ENCODE measurements at regions not wholly inside any gene's neighbourhood (a gene's known extent, or its start where the extent isn't known, plus 50 kb on each side); places are given as distances from the start of the nearest gene placed in this dataset.

- TF ChIP-seq CBFB (IDR thresholded peaks at IDR 0.05; ENCODE audit: low read depth) (no peak), PAX8 (IDR thresholded peaks at IDR 0.05) (no peak)
Measured at GRCh38 chr18:73741946-73742345, 405.7 kb downstream of the FBXO15 start (continued).

GRCh38 chr18:73739098-73739497, 408.5 kb downstream of the FBXO15 start:
- in situ Hi-C loops (cut with MboI): no loop called here
- no peaks in the 10 kb centered on the region for H3K4me1 ChIP-seq (ENCODE audit: control insufficient read depth, insufficient read depth, low read length)
- H3K9me3 ChIP-seq (replicated peaks; ENCODE audit: control insufficient read depth, insufficient read depth, low read length): no peaks in the 10 kb centered on the region
- no peak overlapping the region for H2AFZ ChIP-seq (ENCODE audit: control insufficient read depth, low read depth, low read length)
- intact Hi-C loops (cut with micrococcal nuclease; ENCODE audit: unreplicated experiment): no loop called here
- ATAC-seq (no peak), FAIRE-seq (no peak), DNase-seq (ENCODE audit: low read depth, low spot score) (no peak)
- TF ChIP-seq ZZZ3 (IDR thresholded peaks at IDR 0.05; ENCODE audit: control insufficient read depth, insufficient read length, low read depth) (no peak), POU2F2 (IDR thresholded peaks at IDR 0.05; ENCODE audit: borderline replicate concordance, low read depth, low read length) (no peak), CREB1 (IDR thresholded peaks at IDR 0.05; ENCODE audit: low read depth) (no peak), POLR2AphosphoS2 (IDR thresholded peaks at IDR 0.05; ENCODE audit: low read depth, low read length) (no peak), CREM (IDR thresholded peaks at IDR 0.05; ENCODE audit: low read depth) (no peak), RELA (IDR thresholded peaks at IDR 0.05; ENCODE audit: borderline replicate concordance, partially characterized antibody) (no peak), LARP7 (IDR thresholded peaks at IDR 0.05) (no peak), MTA3 (IDR thresholded peaks at IDR 0.05; ENCODE audit: borderline replicate concordance, low read length) (no peak), BRCA1 (IDR thresholded peaks at IDR 0.05; ENCODE audit: low read depth, low read length) (no peak)
- TF ChIP-seq, protein P1, sequence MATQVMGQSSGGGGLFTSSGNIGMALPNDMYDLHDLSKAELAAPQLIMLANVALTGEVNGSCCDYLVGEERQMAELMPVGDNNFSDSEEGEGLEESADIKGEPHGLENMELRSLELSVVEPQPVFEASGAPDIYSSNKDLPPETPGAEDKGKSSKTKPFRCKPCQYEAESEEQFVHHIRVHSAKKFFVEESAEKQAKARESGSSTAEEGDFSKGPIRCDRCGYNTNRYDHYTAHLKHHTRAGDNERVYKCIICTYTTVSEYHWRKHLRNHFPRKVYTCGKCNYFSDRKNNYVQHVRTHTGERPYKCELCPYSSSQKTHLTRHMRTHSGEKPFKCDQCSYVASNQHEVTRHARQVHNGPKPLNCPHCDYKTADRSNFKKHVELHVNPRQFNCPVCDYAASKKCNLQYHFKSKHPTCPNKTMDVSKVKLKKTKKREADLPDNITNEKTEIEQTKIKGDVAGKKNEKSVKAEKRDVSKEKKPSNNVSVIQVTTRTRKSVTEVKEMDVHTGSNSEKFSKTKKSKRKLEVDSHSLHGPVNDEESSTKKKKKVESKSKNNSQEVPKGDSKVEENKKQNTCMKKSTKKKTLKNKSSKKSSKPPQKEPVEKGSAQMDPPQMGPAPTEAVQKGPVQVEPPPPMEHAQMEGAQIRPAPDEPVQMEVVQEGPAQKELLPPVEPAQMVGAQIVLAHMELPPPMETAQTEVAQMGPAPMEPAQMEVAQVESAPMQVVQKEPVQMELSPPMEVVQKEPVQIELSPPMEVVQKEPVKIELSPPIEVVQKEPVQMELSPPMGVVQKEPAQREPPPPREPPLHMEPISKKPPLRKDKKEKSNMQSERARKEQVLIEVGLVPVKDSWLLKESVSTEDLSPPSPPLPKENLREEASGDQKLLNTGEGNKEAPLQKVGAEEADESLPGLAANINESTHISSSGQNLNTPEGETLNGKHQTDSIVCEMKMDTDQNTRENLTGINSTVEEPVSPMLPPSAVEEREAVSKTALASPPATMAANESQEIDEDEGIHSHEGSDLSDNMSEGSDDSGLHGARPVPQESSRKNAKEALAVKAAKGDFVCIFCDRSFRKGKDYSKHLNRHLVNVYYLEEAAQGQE (IDR thresholded peaks at IDR 0.05; ENCODE audit: low read depth, low read length): no peak
- TF ChIP-seq, protein P2, sequence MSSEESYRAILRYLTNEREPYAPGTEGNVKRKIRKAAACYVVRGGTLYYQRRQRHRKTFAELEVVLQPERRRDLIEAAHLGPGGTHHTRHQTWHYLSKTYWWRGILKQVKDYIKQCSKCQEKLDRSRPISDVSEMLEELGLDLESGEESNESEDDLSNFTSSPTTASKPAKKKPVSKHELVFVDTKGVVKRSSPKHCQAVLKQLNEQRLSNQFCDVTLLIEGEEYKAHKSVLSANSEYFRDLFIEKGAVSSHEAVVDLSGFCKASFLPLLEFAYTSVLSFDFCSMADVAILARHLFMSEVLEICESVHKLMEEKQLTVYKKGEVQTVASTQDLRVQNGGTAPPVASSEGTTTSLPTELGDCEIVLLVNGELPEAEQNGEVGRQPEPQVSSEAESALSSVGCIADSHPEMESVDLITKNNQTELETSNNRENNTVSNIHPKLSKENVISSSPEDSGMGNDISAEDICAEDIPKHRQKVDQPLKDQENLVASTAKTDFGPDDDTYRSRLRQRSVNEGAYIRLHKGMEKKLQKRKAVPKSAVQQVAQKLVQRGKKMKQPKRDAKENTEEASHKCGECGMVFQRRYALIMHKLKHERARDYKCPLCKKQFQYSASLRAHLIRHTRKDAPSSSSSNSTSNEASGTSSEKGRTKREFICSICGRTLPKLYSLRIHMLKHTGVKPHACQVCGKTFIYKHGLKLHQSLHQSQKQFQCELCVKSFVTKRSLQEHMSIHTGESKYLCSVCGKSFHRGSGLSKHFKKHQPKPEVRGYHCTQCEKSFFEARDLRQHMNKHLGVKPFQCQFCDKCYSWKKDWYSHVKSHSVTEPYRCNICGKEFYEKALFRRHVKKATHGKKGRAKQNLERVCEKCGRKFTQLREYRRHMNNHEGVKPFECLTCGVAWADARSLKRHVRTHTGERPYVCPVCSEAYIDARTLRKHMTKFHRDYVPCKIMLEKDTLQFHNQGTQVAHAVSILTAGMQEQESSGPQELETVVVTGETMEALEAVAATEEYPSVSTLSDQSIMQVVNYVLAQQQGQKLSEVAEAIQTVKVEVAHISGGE (CRISPR knock-in tag; IDR thresholded peaks at IDR 0.05): no peak
- SMC1A ChIA-PET (ENCODE audit: uncharacterized antibody, unreplicated experiment): no interaction called here
- no peak overlapping the region for H3K9ac ChIP-seq (ENCODE audit: control insufficient read depth, insufficient read depth, low read length)
- no TSS peak for BruUV-seq (replicated peaks)
- no peaks in the 10 kb centered on the region for H3K36me3 ChIP-seq (ENCODE audit: control insufficient read depth in 2 of 2, insufficient read depth in 2 of 2, low read length in 1 of 2)
- H3K79me2 ChIP-seq (ENCODE audit: control insufficient read depth, insufficient read depth, low read length): no peaks in the 10 kb centered on the region
- RAD21 ChIA-PET (ENCODE audit: unreplicated experiment): no interaction called here
- no peak overlapping the region for H3K4me3 ChIP-seq
- H3K4me2 ChIP-seq (ENCODE audit: control insufficient read depth, insufficient read depth): no peak overlapping the region
- H4K20me1 ChIP-seq (ENCODE audit: control insufficient read depth, insufficient read depth): no peaks in the 10 kb centered on the region
- H3K27ac ChIP-seq (ENCODE audit: control insufficient read depth, insufficient read depth): no peak overlapping the region
- H3K27me3 ChIP-seq (replicated peaks in 1 of 2; ENCODE audit: control insufficient read depth in 2 of 2, insufficient read depth in 2 of 2, low read length in 1 of 2): no peaks in the 10 kb centered on the region
- WGBS (ENCODE audit: insufficient coverage, insufficient replicate concordance, low lambda C conversion rate, missing lambda C conversion rate): 3% methylated on average over 3 of the region's 3 CpGs
- CTCF ChIA-PET: no interaction called here
- POLR2A ChIA-PET: no interaction called here
